Stimulated activated CD4-positive, alpha-beta T cell treated with anti-CD3 and anti-CD28 coated beads, TNF-alpha, amount 100 ng/mL, for 1 hour (primary cell): ENCODE measurements at regions not wholly inside any gene's neighbourhood (a gene's known extent, or its start where the extent isn't known, plus 50 kb on each side); places are given as distances from the start of the nearest gene placed in this dataset.

Experiments
- DNase-seq, 3 donors: peaks; one replicate each; pipeline ENCODE4 v3.0.0-alpha.2; 2020; ENCODE audit warnings: low read depth in 3 of 3, low spot score in 1 of 3

DNA sequence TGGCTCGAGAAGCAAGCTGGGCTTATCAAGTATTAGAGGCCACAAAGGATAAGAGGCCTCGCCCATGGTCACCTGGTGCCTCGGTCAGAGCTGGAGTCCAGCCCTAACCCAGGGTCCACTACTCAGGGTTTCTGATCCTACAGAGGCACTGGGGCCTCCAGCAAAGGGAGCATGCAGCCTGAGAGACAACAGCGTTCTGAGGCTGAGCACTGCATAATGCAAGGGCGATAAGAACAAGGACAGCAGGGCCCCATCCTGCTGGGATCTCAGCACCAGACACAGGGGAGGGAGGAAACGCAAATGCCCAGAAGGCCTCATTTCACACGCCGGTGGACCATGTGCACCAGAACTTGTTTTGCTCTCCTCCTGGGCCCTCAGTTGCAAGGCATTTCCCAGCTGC is 63.0 kb downstream of the C5orf15 start:
- no peak for DNase-seq

- no peak for DNase-seq
Measured at GRCh38 chr5:133904641-133905040, 63.8 kb downstream of the C5orf15 start.

DNA sequence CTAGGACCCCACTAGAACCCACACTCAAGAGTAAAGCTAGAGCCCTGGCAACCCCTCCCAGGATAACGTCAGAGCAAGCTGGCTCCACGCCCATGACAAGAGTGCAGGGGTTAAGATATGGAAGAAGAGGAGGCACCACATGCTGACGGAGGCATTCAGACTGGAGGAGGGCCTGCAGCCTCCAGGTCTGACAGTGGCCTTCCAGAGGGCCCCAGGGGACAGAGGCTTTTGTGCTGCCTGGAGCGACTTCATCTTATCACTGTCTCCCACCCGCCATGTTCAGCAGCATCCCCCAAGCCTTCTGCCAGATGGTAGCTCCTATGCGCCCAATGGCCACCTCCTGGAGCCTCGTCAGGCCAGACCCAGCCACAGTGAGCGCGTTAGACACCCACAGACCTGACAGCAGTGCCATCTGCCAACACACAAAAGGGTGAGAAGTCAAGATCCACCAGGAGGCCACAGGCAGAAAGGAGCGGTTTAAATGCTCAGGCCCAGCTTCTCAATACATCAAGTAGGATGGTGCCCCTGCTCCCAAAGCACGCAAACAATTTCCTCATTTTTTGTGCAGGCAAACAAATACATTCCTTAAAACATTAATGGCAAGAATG is 65.8 kb downstream of the C5orf15 start:
- DNase-seq = no peak

GRCh38 chr5:133900534-133901270 is 67.7 kb downstream of the C5orf15 start:
- no peak for DNase-seq

DNA sequence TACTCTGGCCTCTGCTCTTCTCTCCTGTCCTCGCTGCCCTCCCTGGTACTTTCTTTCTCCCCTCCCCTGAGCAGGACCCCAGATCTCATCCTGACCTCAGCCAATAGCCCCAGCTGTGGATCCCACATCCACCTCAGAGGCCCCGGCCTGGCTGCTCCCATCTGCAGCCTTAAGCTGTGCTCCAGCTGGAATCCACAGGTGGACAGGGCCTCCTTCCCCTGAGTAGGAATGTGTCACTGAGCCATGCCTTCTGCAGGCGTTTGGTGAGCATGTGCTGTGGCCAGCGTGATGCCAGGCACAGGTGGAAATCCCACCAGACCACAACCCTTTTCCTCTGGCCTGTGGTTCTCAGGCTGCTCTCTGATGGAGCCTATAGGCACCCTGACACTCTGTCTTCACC is 68.9 kb downstream of the C5orf15 start:
- no peak for DNase-seq

DNA sequence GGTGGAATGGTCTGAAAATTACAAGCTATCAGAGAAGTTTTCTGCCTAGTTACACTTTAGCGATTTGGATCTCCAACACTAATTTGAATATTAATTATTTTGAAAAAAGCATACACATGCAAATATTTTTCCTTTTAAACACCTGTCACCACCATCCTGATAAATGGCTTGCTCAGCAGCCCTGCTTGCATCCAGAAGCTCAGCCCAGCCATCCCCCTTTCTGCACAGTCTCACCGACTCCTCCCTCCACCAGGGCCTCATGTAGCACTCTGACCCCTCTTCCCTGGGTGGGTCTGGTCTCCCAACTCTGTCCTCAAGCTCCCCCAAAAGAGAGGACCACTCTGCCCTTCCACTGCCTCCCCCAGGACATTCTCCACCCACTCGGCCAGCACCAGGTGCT is 70.0 kb downstream of the C5orf15 start:
- DNase-seq = no peak

GRCh38 chr5:133897431-133897830 is 71.0 kb downstream of the C5orf15 start:
- DNase-seq = no peak

DNA sequence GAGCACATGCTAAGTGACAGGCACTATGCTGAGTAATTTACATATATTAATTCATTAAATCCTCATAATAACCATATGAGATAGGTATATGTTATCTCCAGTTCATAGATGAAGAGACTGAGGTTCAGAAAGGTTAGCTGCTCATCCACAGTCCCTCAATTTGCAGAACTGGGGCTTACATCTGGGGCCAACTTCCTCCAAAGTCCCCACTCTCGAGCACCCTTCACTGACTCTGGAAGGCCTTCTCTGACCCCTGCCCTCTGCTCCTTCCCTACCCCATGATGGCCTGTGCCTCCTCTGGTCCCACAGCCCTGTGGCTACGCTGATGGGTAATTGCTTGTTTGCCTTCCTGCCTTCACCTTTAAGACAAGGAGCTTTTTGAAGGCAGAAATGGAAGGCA is 71.6 kb downstream of the C5orf15 start:
- DNase-seq = no peak

- no peak for DNase-seq
Measured at GRCh38 chr5:133895979-133896845, 72.2 kb downstream of the C5orf15 start.

- DNase-seq = no peak
Measured at GRCh38 chr5:133894143-133894542, 74.3 kb downstream of the C5orf15 start.

DNA sequence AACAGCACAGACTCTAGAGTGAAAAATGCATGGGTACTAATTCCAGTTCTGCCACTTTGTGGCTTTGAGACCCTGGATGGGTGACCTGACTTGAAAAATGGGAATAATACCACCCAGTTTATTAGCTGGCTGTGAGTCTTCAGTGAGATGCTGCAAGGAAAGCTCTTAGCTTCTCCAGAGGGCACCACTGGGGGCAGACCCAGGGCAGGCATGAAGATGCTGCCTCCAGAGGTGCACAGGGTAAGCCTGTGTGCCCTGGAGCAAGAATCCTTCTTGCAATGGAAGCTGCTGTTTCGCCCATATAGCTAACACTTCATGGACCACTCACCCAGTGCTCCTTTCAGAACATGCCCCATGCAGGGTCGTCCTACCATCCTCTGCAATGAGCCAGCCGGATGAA is 75.7 kb downstream of the C5orf15 start:
- no peak for DNase-seq

DNA sequence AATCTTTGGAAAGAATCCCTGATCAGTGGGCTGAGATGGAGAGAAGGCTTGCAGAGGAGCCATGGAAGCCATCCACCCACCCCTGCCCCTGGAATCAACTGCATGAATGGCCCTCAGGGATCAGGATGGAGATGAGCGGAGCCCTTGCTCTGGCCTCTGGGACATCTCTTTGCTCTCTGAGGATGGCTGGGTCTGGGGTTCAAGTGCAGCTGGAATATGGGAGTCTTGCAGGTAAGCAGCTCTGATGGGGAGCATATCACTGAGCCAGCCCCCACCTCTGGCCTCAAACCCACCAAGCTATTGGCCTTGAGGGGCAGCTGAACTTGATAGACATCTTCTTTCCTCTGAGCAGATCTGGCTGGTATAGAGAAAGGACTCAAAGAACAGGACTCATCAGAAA is 76.1 kb downstream of the C5orf15 start:
- no peak for DNase-seq

- no peak for DNase-seq
Measured at GRCh38 chr5:133891390-133891789, 77.0 kb downstream of the C5orf15 start.

- no peak for DNase-seq
Measured at GRCh38 chr5:133890776-133891280, 77.6 kb downstream of the C5orf15 start.

DNA sequence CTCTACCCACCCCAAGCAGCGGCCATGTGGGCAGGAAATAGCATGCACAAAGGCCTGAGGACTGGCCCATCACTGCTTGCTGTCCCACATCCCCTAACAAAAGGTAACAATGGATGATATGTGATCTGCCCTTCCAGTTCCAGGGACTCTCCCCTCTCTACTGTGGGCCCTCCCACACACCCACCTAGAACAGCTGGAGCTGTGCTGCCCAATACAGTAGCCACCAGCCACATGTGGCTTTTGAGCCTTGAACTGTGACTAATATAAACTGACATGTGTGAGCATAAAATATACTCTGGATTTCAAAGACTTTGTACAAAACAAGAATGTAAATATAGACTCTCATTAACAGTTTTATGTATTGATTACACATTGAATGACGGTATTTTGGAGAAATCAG is 78.1 kb downstream of the C5orf15 start:
- no peak for DNase-seq

- DNase-seq = no peak
Measured at GRCh38 chr5:133889271-133889905, 79.0 kb downstream of the C5orf15 start.

- DNase-seq = no peak
Measured at GRCh38 chr5:133888625-133888991, 79.8 kb downstream of the C5orf15 start.

- no peak for DNase-seq
Measured at GRCh38 chr5:133885566-133885965, 82.9 kb downstream of the C5orf15 start.

DNA sequence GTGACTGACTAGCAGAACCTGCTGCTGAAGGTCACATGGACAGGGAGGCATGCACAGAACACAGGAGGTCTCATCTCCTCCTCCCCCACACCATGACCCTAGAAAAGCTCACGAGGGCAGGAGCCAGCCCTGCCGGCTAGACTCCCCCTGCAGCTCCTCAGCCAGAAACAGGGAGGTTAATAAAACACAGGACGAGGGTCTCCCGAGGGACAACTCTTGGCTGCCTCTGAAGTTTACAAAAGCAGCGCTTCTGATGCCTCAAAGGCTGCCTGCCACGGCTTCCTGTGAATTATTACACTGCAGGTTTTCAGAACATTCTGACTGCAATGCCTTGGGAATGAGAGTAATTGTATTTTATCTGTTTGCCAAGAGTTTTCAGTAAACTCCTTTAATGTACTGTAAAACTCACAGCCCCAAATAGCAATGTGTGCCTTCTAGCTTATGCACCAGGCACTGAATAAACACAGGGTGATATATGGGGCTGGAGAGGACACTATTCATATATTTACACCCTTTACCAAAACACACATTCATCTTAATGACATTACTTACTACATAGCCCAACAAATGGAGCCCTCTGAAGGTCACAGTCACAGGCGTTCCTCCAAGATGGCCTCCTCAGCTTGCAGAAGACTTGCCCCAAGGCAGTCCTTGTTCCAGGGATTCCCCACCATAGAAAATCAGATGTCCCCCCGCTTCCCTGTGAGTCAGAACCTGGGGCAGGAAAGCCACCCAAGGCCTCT is 83.7 kb downstream of the C5orf15 start:
- DNase-seq = no peak

GRCh38 chr5:133883916-133884315 is 84.5 kb downstream of the C5orf15 start:
- no peak for DNase-seq

DNA sequence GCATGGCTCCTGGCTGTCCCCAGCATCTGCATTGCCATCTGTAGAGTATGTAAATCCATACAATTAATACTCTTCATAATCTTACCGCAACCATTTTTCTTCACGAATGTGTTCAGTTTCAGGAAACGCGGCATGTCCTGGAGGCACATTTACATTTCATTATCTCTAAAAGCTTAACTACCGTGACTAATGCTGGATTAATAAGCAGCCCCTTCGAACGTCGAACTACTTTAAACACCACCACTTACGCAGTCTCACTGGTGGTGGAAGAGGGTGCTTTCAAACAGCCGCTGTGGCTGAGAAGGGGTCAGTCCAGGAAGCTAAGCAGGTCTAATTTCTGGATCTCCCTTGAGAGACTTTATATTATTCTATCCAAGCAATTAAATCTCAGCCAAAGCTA is 85.6 kb downstream of the C5orf15 start:
- DNase-seq = no peak
